NCI-H69 (cell line): ENCODE measurements at regions not wholly inside any gene's neighbourhood (a gene's known extent, or its start where the extent isn't known, plus 50 kb on each side); places are given as distances from the start of the nearest gene placed in this dataset.
A peak's percentile ranks its signal among the peaks of the same experiment; 100 is the strongest.

Experiments used
- DNase-seq: peaks from one replicate; lab custom pipeline; 2025; lab: John Stamatoyannopoulos, UW

GRCh38 chr3:117254985-117255384 lies 545.4 kb downstream of the TUSC7 start:
- DNase-seq, result no peak

GRCh38 chr3:117255736-117256135 lies 546.2 kb downstream of the TUSC7 start:
- DNase-seq, result no peak

GRCh38 chr3:117261983-117262421 lies 552.4 kb downstream of the TUSC7 start:
- DNase-seq, result no peak

- DNase-seq, result no peak
Measured at GRCh38 chr3:117263270-117263669, 553.7 kb downstream of the TUSC7 start.

- no peak for DNase-seq
Measured at GRCh38 chr3:117263745-117264144, 554.2 kb downstream of the TUSC7 start.

- no peak for DNase-seq
Measured at GRCh38 chr3:117264204-117264994, 554.8 kb downstream of the TUSC7 start.

- no peak for DNase-seq
Measured at GRCh38 chr3:117266806-117267205, 557.2 kb downstream of the TUSC7 start.

- DNase-seq, result no peak
Measured at GRCh38 chr3:117268318-117268717, 558.7 kb downstream of the TUSC7 start.

GRCh38 chr3:117272274-117272673 lies 562.7 kb downstream of the TUSC7 start:
- no peak for DNase-seq

GRCh38 chr3:117272876-117273523 lies 563.4 kb downstream of the TUSC7 start:
- DNase-seq, result no peak

GRCh38 chr3:117277816-117278215 lies 568.2 kb downstream of the TUSC7 start:
- no peak for DNase-seq

GRCh38 chr3:117278424-117279190 lies 569.0 kb downstream of the TUSC7 start:
- DNase-seq, result peak; percentile 7

- no peak for DNase-seq
Measured at GRCh38 chr3:117281371-117281770, 571.8 kb downstream of the TUSC7 start.

GRCh38 chr3:117282566-117282965 lies 573.0 kb downstream of the TUSC7 start:
- DNase-seq, result no peak

GRCh38 chr3:117285737-117286136 lies 576.2 kb downstream of the TUSC7 start:
- no peak for DNase-seq

GRCh38 chr3:117286488-117286887 lies 576.9 kb downstream of the TUSC7 start:
- DNase-seq, result no peak

- no peak for DNase-seq
Measured at GRCh38 chr3:117287602-117288001, 578.0 kb downstream of the TUSC7 start.

- DNase-seq, result no peak
Measured at GRCh38 chr3:117291476-117291875, 581.9 kb downstream of the TUSC7 start.

GRCh38 chr3:117297065-117297464 lies 587.5 kb downstream of the TUSC7 start:
- no peak for DNase-seq

- DNase-seq, result no peak
Measured at GRCh38 chr3:117297541-117297940, 588.0 kb downstream of the TUSC7 start.

GRCh38 chr3:117298273-117298672 lies 588.7 kb downstream of the TUSC7 start:
- no peak for DNase-seq

GRCh38 chr3:117302428-117302827 lies 592.8 kb downstream of the TUSC7 start:
- no peak for DNase-seq

GRCh38 chr3:117303443-117303842 lies 593.9 kb downstream of the TUSC7 start:
- DNase-seq, result no peak
